NCI-H1694 treated with DMSO at 0.1 percent for 48 hours (cell line): ENCODE measurements at regions not wholly inside any gene's neighbourhood (a gene's known extent, or its start where the extent isn't known, plus 50 kb on each side); places are given as distances from the start of the nearest gene placed in this dataset.
"Not testable (repeated sequence)": the region's sequence is repeated elsewhere in the genome, so short reads cannot be mapped to it uniquely, and the experiment has no call there.

ENCODE experiments used
- DNase-seq: peaks from one replicate; lab custom pipeline; 2025; lab: John Stamatoyannopoulos, UW

DNA sequence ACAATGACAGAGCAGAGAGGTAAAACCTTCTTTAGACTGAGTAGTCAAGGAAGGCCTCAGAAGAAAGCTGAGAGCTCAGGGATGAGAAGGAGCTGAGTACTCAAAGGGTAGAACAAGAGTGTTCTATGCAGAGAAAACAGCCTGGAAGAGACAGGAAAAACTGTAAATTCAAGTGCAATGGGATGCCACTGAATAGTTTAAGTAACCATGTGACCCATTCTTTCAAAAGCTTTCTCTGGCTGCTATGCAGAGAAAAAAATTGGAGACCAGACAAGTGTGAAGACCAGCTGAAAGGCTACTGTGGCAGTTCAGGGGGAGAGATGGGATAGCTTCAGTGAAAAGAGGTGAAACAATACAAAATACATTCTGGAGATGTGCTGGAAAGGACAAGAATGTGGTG, 61.3 kb upstream of the RNF38 start:
- no peak for DNase-seq

DNA sequence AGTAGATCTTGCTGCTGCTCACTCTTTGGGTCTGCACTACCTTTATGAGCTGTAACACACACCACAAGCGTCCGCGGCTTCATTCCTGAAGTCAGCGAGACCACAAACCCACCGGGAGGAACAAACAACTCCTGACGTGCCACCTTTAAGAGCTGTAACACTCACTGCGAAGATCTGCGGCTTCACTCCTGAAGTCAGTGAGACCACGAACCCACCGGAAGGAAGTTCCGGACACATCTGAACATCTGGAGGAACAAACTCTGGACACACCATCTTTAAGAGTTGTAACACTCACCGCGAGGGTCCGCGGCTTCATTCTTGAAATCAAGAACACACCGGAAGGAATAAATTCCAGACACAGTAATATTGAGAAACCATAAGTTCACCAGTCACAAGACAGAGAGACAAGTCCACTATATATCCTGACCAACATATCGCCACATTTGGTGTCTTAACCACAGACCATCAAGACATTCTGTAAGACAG, 58.4 kb upstream of the RNF38 start:
- not testable (repeated sequence) for DNase-seq

DNA sequence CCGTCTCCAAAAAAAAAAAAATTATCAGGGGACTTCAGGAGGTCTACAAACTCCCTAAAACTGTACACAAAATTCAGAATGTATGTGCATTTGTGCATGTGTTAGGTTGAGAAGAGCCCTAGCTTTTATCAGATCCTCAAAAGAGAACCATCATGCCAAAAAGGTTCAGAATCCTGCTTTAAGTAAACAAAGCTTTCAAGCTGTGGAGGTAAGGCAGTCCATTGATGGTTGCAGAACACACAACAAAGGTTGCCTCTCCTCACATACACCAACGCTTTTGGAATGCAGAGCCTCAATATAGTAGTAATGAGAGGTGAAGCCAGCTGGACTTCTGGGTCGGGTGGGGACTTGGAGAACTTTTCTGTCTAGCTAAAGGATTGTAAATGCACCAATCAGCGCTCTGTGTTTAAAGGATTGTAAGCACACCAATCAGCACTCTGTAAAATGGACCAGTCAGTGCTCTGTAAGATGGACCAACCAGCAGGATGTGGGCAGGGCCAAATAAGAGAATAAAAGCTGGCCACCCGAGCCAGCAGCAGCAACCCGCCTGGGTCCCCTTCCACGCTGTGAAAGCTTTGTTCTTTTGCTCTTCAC, 57.9 kb upstream of the RNF38 start:
- DNase-seq = no peak

DNA sequence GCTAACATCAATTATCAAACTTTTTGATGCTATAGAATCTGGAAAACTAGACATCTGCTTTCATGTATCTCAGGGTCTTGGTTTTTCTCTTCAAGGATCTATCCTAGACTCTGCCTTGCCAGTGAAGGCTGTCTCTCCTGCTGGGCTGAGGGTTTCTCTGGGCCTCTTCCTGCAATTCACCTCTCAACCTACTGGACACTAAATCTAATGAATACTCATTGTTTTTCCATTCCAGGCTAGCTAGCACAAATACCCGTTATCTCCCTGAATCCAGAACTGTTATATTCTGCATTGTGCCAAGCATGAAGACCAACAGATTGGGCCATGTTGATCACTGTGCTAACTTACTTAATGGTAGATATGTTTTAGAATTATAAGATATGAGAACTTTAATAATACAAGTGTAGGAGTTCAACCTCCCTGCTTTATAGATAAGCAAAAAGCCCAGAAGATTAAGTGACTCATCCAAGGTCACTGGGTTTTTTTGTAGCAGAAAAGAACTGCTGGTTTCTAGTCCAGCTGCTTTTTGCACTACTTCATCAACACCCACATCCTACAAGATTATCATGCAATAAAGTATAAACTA, 56.5 kb upstream of the RNF38 start:
- DNase-seq = no peak

DNA sequence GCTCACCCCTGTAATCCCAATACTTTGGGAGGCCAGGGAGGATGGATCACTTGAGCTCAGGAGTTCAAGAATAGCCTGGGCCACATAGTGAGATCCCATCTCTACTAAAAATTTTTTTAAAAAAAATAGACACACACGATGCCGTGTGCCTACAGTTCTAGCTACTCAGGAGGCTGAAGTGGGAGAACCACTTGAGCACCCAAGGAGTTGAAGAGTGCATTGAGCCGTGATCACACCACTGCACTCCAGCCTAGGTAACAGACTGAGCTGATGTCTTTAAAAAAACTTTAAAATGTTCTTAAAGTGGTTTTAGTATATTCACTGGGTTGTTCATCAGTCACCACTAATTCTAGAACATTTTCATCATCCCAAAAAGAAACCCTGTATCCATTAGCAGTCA, 51.9 kb upstream of the RNF38 start:
- no peak for DNase-seq

DNA sequence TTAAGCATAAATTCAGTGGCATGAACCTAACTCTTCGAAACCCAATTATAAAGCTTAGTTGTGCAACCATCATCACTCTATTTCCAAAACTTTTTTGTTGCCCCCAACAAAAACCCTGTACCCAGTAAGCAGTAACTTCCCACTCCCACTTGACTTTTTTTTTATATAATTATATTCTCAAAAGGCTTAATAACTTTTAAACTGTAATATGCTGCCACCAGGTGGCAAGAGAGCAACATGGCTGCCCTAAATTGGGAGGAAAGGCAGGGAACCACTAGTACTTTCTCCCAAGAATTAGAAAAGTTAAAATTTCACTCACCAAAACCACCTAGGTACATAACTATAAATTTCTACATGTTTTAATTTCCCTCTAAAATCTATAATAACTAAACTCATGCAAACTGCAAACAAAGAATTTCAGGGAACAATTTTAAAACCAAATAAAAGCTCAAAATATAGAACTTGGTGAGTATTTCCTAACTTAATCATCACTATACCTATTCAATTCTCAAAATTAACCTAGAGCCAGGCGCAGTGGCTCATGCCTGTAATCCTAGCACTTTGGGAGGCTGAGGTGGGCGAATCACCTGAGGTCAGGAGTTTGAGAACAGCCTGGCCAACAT, 50.2 kb upstream of the RNF38 start:
- peak; percentile 51 for DNase-seq
